C4-2B (cell line): ENCODE measurements at regions not wholly inside any gene's neighbourhood (a gene's known extent, or its start where the extent isn't known, plus 50 kb on each side); places are given as distances from the start of the nearest gene placed in this dataset.

Experiments
- ZFX ChIP-seq: fragments of 450-650 bp; IDR thresholded peaks from 2 replicates; pipeline ENCODE4 v1.6.1; 2017
- TF ChIP-seq, protein P1 (sequence below): fragments of 450-650 bp; conservative IDR thresholded peaks from 2 replicates; pipeline ENCODE4 v1.5.1; 2017; ENCODE audit warnings: mild to moderate bottlenecking

DNA sequence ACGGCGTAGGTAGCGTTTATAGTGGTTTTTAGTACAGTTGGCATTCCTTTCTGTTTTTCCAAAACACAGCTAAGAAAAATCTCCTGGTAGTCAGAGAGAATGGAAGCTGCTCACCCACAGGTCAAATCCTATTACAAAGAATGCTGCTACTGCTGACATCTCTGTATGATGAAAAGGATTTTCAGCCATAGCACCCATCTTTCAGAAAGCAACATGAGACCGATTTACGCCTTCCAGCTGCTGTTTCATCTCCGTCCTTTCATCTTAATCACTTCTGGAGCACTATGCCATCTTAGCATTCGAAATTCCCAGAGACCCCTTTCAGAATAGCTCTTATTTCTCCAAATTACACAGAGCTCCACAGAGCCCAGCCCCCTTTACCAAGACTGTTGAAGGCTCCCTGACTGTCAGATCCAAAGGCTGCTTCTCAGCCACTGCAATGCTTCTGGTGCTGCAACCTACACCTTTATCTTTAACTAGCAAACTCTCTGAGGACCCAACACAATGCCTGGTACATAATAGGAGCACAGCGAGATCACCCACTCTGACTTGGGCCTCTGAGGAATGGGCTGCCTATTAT lies 211.8 kb downstream of the NEDD1 start:
- TF ChIP-seq, protein P1, sequence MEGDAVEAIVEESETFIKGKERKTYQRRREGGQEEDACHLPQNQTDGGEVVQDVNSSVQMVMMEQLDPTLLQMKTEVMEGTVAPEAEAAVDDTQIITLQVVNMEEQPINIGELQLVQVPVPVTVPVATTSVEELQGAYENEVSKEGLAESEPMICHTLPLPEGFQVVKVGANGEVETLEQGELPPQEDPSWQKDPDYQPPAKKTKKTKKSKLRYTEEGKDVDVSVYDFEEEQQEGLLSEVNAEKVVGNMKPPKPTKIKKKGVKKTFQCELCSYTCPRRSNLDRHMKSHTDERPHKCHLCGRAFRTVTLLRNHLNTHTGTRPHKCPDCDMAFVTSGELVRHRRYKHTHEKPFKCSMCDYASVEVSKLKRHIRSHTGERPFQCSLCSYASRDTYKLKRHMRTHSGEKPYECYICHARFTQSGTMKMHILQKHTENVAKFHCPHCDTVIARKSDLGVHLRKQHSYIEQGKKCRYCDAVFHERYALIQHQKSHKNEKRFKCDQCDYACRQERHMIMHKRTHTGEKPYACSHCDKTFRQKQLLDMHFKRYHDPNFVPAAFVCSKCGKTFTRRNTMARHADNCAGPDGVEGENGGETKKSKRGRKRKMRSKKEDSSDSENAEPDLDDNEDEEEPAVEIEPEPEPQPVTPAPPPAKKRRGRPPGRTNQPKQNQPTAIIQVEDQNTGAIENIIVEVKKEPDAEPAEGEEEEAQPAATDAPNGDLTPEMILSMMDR: no peak
- TF ChIP-seq ZFX: no peak
